ENCODE measurements at regions not wholly inside any gene's neighbourhood (a gene's known extent, or its start where the extent isn't known, plus 50 kb on each side); places are given as distances from the start of the nearest gene placed in this dataset.

- TF ChIP-seq CTCF (conservative IDR thresholded peaks at IDR 0.05; ENCODE audit: low read depth in 2 of 2) = no peak
- TF ChIP-seq POLR2AphosphoS5 (IDR thresholded peaks at IDR 0.05; ENCODE audit: low read depth) = no peak
- no peak for TF ChIP-seq EZH2 (IDR thresholded peaks at IDR 0.05; ENCODE audit: low read depth, unreplicated experiment)
- TF ChIP-seq REST (IDR thresholded peaks at IDR 0.05; ENCODE audit: unreplicated experiment) = no peak
These were observed 379.2 kb upstream of the ZFHX3 start for GRCh38 chr16:73427164-73427563.
